IMR-90 (cell line): ENCODE measurements at regions not wholly inside any gene's neighbourhood (a gene's known extent, or its start where the extent isn't known, plus 50 kb on each side); places are given as distances from the start of the nearest gene placed in this dataset.

ENCODE experiments used
- ATAC-seq: fragments of 200-7000 bp; cut with Tn5 transposase; 2 replicates; pipeline ENCODE4 v1.9.1; 2020; ENCODE audit warnings: low read depth, mild to moderate bottlenecking, moderate library complexity
- BruUV-seq: library from RNA; stranded (reverse); fragments of 400-500 nt; replicated peaks from 2 replicates; lab custom pipeline; 2021; lab: Mats Ljungman, UMichigan
- CTCF ChIA-PET: fragments of 300-600 bp; formaldehyde crosslinking; extraction: SDS; loops from one replicate; lab custom pipeline; 2021; ENCODE audit warnings: antibody characterized with exemption; lab: Yijun Ruan, JAX
- POLR2A ChIA-PET: fragments of 300-600 bp; sonication (Branson Sonifier 250); formaldehyde crosslinking; loops from one replicate; lab custom pipeline; 2022; ENCODE audit warnings: antibody characterized with exemption; ENCODE audit not compliant: unreplicated experiment; lab: Charles Lee
- DNase-seq: peaks from one replicate; pipeline ENCODE4 v3.0.0; 2013
- H2AFZ ChIP-seq: replicated peaks from 2 replicates; pipeline ENCODE3; 2013; ENCODE audit warnings: low read length, mild to moderate bottlenecking; ENCODE audit not compliant: poor library complexity
- H2AK5ac ChIP-seq: 2 replicates; pipeline ENCODE4 v1.6.1; 2013; ENCODE audit warnings: low read depth, low read length, inconsistent platforms
- H2AK9ac ChIP-seq: replicated peaks from 2 replicates; pipeline ENCODE3; 2013; ENCODE audit warnings: mild to moderate bottlenecking, low read depth, low read length, moderate library complexity; ENCODE audit not compliant: poor library complexity
- H2BK120ac ChIP-seq: 2 replicates; pipeline ENCODE4 v1.6.1; 2013; ENCODE audit warnings: low read depth, low read length, inconsistent platforms
- H2BK15ac ChIP-seq: 3 replicates; pipeline ENCODE4 v1.6.1; 2013; ENCODE audit warnings: low read depth, low read length, inconsistent platforms
- H2BK20ac ChIP-seq: 2 replicates; pipeline ENCODE4 v1.6.1; 2013; ENCODE audit warnings: low read depth, mild to moderate bottlenecking, inconsistent platforms, low read length, moderate library complexity
- H2BK5ac ChIP-seq: 2 replicates; pipeline ENCODE4 v1.6.1; 2013; ENCODE audit warnings: mild to moderate bottlenecking, low read depth, low read length, inconsistent platforms; ENCODE audit not compliant: poor library complexity, severe bottlenecking
- H3K14ac ChIP-seq: replicated peaks from 2 replicates; pipeline ENCODE4 v1.6.1; 2013; ENCODE audit warnings: low read depth, low read length, inconsistent platforms
- H3K18ac ChIP-seq: 2 replicates; pipeline ENCODE4 v1.6.1; 2013; ENCODE audit warnings: low read depth, low read length, control low read depth
- H3K23ac ChIP-seq: 2 replicates; pipeline ENCODE4 v1.6.1; 2013; ENCODE audit warnings: low read depth, low read length, inconsistent platforms
- H3K27ac ChIP-seq: 2 replicates; pipeline ENCODE4 v1.5.1; 2013; ENCODE audit warnings: mild to moderate bottlenecking, control low read depth, low read length; ENCODE audit not compliant: insufficient read depth
- H3K27me3 ChIP-seq: 2 replicates; pipeline ENCODE4 v1.6.1; 2013; ENCODE audit warnings: low read length; ENCODE audit not compliant: control insufficient read depth, insufficient read depth
- H3K36me3 ChIP-seq: 2 replicates; pipeline ENCODE4 v1.6.1; 2013; ENCODE audit warnings: low read length, mixed read lengths; ENCODE audit not compliant: control insufficient read depth, insufficient read depth
- H3K4ac ChIP-seq: 2 replicates; pipeline ENCODE4 v1.6.1; 2013; ENCODE audit warnings: low read depth, low read length, inconsistent platforms
- H3K4me1 ChIP-seq: 2 replicates; pipeline ENCODE4 v1.6.1; 2013; ENCODE audit warnings: low read length, mixed read lengths; ENCODE audit not compliant: control insufficient read depth, insufficient read depth
- H3K4me2 ChIP-seq: 2 replicates; pipeline ENCODE4 v1.6.1; 2013; ENCODE audit warnings: low read depth, mild to moderate bottlenecking, control low read depth, low read length, moderate library complexity
- H3K4me3 ChIP-seq: 2 replicates; pipeline ENCODE4 v1.5.1; 2013; ENCODE audit warnings: low read depth, mild to moderate bottlenecking, control low read depth, low read length, moderate library complexity; ENCODE audit not compliant: insufficient read depth
- H3K56ac ChIP-seq: 2 replicates; pipeline ENCODE4 v1.6.1; 2013; ENCODE audit warnings: low read length, inconsistent platforms; ENCODE audit not compliant: insufficient read depth; ENCODE audit errors: extremely low read depth
- H3K79me1 ChIP-seq, 2 experiments: 2 replicates each; pipeline ENCODE4 v1.6.1; 2013; ENCODE audit warnings: low read length in 2 of 2, inconsistent platforms in 1 of 2, low read depth in 1 of 2
- H3K9ac ChIP-seq: 2 replicates; pipeline ENCODE4 v1.6.1; 2013; ENCODE audit warnings: low read depth, low read length, control low read depth
- H3K9me1 ChIP-seq: 2 replicates; pipeline ENCODE4 v1.6.1; 2013; ENCODE audit warnings: low read length, inconsistent platforms; ENCODE audit not compliant: insufficient read depth
- H3K9me3 ChIP-seq: 2 replicates; pipeline ENCODE4 v1.6.1; 2013; ENCODE audit warnings: low read length; ENCODE audit not compliant: control insufficient read depth, insufficient read depth
- H4K20me1 ChIP-seq: 2 replicates; pipeline ENCODE4 v1.6.1; 2013; ENCODE audit warnings: low read length, inconsistent platforms; ENCODE audit not compliant: insufficient read depth
- H4K5ac ChIP-seq: 2 replicates; pipeline ENCODE4 v1.6.1; 2013; ENCODE audit warnings: mild to moderate bottlenecking, low read depth, low read length, control low read depth
- H4K8ac ChIP-seq, 2 experiments: 2 replicates each; pipeline ENCODE4 v1.6.1; 2013; ENCODE audit warnings: low read depth in 2 of 2, low read length in 2 of 2, control low read depth in 1 of 2, inconsistent platforms in 1 of 2
- H4K91ac ChIP-seq: 2 replicates; pipeline ENCODE4 v1.6.1; 2013; ENCODE audit warnings: low read depth, low read length, inconsistent platforms; ENCODE audit not compliant: insufficient read depth
- BHLHE40 ChIP-seq: fragments of 150-350 bp; IDR thresholded peaks from 2 replicates; pipeline ENCODE4 v1.6.1; 2016; ENCODE audit warnings: mild to moderate bottlenecking, low read depth, low read length
- CEBPB ChIP-seq: IDR thresholded peaks from 2 replicates; pipeline ENCODE4 v1.6.1; 2012; ENCODE audit warnings: low read depth, low read length, improper control_type of control experiment
- CHD1 ChIP-seq: IDR thresholded peaks from 2 replicates; pipeline ENCODE4 v1.6.1; 2012; ENCODE audit warnings: low read depth, low read length, improper control_type of control experiment
- FOS ChIP-seq: fragments of 150-350 bp; IDR thresholded peaks from 2 replicates; pipeline ENCODE4 v1.6.1; 2016; ENCODE audit warnings: low read depth, low read length
- MAFK ChIP-seq: IDR thresholded peaks from 2 replicates; pipeline ENCODE4 v1.6.1; 2012; ENCODE audit warnings: low read depth, low read length, improper control_type of control experiment
- MAZ ChIP-seq: IDR thresholded peaks from 2 replicates; pipeline ENCODE4 v1.6.1; 2012; ENCODE audit warnings: low read depth, mild to moderate bottlenecking, low read length, improper control_type of control experiment, moderate library complexity, borderline replicate concordance
- MXI1 ChIP-seq: IDR thresholded peaks from 2 replicates; pipeline ENCODE4 v1.6.1; 2012; ENCODE audit warnings: low read depth, mild to moderate bottlenecking, low read length, moderate library complexity, borderline replicate concordance
- NFE2L2 ChIP-seq: fragments of 150-350 bp; IDR thresholded peaks from 2 replicates; pipeline ENCODE4 v1.6.1; 2016; ENCODE audit warnings: low read depth, mild to moderate bottlenecking, low read length
- POLR2A ChIP-seq: IDR thresholded peaks from 2 replicates; pipeline ENCODE4 v1.6.1; 2012; ENCODE audit warnings: mild to moderate bottlenecking, low read depth, low read length
- RAD21 ChIP-seq: IDR thresholded peaks from 2 replicates; pipeline ENCODE4 v1.6.1; 2012; ENCODE audit warnings: low read length, improper control_type of control experiment
- RCOR1 ChIP-seq: IDR thresholded peaks from 2 replicates; pipeline ENCODE4 v1.6.1; 2012; ENCODE audit warnings: mild to moderate bottlenecking, low read length, improper control_type of control experiment; ENCODE audit not compliant: insufficient replicate concordance
- RFX5 ChIP-seq: IDR thresholded peaks from 2 replicates; pipeline ENCODE4 v1.8.0; 2012; ENCODE audit warnings: low read depth, mild to moderate bottlenecking, low read length, moderate library complexity
- SMC3 ChIP-seq: fragments of 150-350 bp; IDR thresholded peaks from 2 replicates; pipeline ENCODE4 v1.6.1; 2016; ENCODE audit warnings: low read depth, mild to moderate bottlenecking, antibody characterized with exemption, low read length, moderate library complexity
- WGBS, 2 experiments: methylation state at CpG; one replicate each; pipeline versions ENCODE4 v1.1.5 to v1.1.7; 2013; ENCODE audit warnings: missing lambda C conversion rate in 2 of 2; ENCODE audit not compliant: insufficient read length in 1 of 2; ENCODE audit errors: extremely low coverage in 2 of 2; 5-methylcytosine and 5-hydroxymethylcytosine counted together
- dilution Hi-C: fragments of 300-500 bp; cut with HindIII; formaldehyde crosslinking; loops from one replicate; pipeline ENCODE4 v1.14.3; 2018; ENCODE audit warnings: low sequenced_read_pairs; ENCODE audit not compliant: unreplicated experiment
- in situ Hi-C: fragments of 300-500 bp; cut with MboI; formaldehyde crosslinking; loops from 3 replicates; pipeline ENCODE4 v1.14.3; 2019; ENCODE audit warnings: low sequenced_read_pairs, inconsistent platforms, mixed read lengths
- intact Hi-C: fragments of 100-400 bp; cut with micrococcal nuclease; formaldehyde crosslinking; loops from 2 replicates; pipeline ENCODE4 v1.10.0; 2022
- TF ChIP-seq, protein P1 (sequence below): conservative IDR thresholded peaks from 2 replicates; pipeline ENCODE4 v1.5.1; 2012; ENCODE audit warnings: mild to moderate bottlenecking, low read depth, low read length, improper control_type of control experiment
- TF ChIP-seq, protein P2 (sequence below): fragments of 150-350 bp; IDR thresholded peaks from 2 replicates; pipeline ENCODE4 v1.6.1; 2017; ENCODE audit warnings: mild to moderate bottlenecking, antibody characterized with exemption, low read length, low read depth
- TF ChIP-seq, protein P3 (sequence below): fragments of 150-350 bp; IDR thresholded peaks from 2 replicates; pipeline ENCODE4 v1.6.1; 2016; ENCODE audit warnings: low read depth, mild to moderate bottlenecking, low read length, moderate library complexity, borderline replicate concordance

DNA sequence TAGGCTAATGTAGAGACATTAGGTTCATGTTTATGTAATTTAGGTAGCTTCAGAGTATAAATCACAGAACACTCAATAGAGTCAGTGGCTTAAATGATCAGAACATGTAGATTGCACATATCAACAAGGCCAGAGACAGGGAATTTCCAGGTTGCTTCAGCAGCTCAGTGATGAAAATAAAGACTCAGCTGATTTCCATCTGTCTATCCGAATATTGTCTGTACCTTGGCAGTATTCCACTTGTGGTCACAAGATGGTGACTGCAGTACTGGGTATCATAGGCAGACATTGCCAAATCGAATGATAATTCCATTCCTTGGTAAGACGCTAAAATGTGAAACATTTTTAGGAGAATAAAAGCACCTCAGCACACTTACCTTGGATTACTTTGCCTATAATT, 702.2 kb downstream of the MAT2B start:
- in situ Hi-C loops: no loop called here
- CTCF ChIA-PET: no interaction called here
- 100% methylated on average over 1 of the region's 3 CpGs; no CpG with 5 or more reads in 1 of the 2 experiments for WGBS, 2 experiments

More for the DNA sequence above, 702.2 kb downstream of the MAT2B start:
- Histone ChIP-seq H3K4me2 (no peak overlapping the region), H2BK5ac (no peak overlapping the region), H3K9ac (no peak overlapping the region), H3K4me1 (peaks cover 3% of the 10 kb centered on the region), H4K91ac (no peak overlapping the region), H3K27ac (no peak overlapping the region), H3K79me1 (no peaks in the 10 kb centered on the region), H3K14ac (no peak overlapping the region), H4K20me1 (no peaks in the 10 kb centered on the region), H3K18ac (no peak overlapping the region), H2BK20ac (no peak overlapping the region), H3K9me3 (no peaks in the 10 kb centered on the region), H2AFZ (no peak overlapping the region), H4K8ac (no peak overlapping the region), H3K36me3 (no peaks in the 10 kb centered on the region), H2AK9ac (no peak overlapping the region), H3K56ac (no peak overlapping the region), H2BK120ac (no peak overlapping the region), H3K9me1 (no peaks in the 10 kb centered on the region), H3K27me3 (no peaks in the 10 kb centered on the region), H3K23ac (no peak overlapping the region), H3K4me3 (no peak overlapping the region), H3K4ac (no peak overlapping the region), H2BK15ac (no peak overlapping the region), H4K5ac (no peak overlapping the region), H2AK5ac (no peak overlapping the region)
- POLR2A ChIA-PET: no interaction called here
- TF ChIP-seq MAZ: no peak
- no peak for TF ChIP-seq BHLHE40
- TF ChIP-seq RAD21: no peak
- no peak for TF ChIP-seq CEBPB
- TF ChIP-seq FOS: no peak
- no peak for TF ChIP-seq CHD1
- TF ChIP-seq RCOR1: no peak
- TF ChIP-seq MAFK: no peak
- TF ChIP-seq MXI1: no peak
- no peak for TF ChIP-seq POLR2A
- TF ChIP-seq, protein P1, sequence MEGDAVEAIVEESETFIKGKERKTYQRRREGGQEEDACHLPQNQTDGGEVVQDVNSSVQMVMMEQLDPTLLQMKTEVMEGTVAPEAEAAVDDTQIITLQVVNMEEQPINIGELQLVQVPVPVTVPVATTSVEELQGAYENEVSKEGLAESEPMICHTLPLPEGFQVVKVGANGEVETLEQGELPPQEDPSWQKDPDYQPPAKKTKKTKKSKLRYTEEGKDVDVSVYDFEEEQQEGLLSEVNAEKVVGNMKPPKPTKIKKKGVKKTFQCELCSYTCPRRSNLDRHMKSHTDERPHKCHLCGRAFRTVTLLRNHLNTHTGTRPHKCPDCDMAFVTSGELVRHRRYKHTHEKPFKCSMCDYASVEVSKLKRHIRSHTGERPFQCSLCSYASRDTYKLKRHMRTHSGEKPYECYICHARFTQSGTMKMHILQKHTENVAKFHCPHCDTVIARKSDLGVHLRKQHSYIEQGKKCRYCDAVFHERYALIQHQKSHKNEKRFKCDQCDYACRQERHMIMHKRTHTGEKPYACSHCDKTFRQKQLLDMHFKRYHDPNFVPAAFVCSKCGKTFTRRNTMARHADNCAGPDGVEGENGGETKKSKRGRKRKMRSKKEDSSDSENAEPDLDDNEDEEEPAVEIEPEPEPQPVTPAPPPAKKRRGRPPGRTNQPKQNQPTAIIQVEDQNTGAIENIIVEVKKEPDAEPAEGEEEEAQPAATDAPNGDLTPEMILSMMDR: no peak
- TF ChIP-seq, protein P2, sequence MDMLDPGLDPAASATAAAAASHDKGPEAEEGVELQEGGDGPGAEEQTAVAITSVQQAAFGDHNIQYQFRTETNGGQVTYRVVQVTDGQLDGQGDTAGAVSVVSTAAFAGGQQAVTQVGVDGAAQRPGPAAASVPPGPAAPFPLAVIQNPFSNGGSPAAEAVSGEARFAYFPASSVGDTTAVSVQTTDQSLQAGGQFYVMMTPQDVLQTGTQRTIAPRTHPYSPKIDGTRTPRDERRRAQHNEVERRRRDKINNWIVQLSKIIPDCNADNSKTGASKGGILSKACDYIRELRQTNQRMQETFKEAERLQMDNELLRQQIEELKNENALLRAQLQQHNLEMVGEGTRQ: no peak
- TF ChIP-seq, protein P3, sequence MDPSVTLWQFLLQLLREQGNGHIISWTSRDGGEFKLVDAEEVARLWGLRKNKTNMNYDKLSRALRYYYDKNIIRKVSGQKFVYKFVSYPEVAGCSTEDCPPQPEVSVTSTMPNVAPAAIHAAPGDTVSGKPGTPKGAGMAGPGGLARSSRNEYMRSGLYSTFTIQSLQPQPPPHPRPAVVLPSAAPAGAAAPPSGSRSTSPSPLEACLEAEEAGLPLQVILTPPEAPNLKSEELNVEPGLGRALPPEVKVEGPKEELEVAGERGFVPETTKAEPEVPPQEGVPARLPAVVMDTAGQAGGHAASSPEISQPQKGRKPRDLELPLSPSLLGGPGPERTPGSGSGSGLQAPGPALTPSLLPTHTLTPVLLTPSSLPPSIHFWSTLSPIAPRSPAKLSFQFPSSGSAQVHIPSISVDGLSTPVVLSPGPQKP: no peak
- TF ChIP-seq SMC3: no peak
- no peak for TF ChIP-seq NFE2L2
- TF ChIP-seq RFX5: no peak
- ATAC-seq (no peak), DNase-seq (no peak)
- intact Hi-C loops (no loop called here), dilution Hi-C loops (no loop called here)
- BruUV-seq: no TSS peak
